AG04450 (cell line): ENCODE measurements at regions not wholly inside any gene's neighbourhood (a gene's known extent, or its start where the extent isn't known, plus 50 kb on each side); places are given as distances from the start of the nearest gene placed in this dataset.

ENCODE experiments used
- CTCF ChIA-PET: fragments of 300-600, 350-600 bp; formaldehyde crosslinking; extraction: SDS; loops from one replicate; lab custom pipeline; 2022; ENCODE audit warnings: antibody characterized with exemption, inconsistent platforms; lab: Charles Lee
- POLR2A ChIA-PET: fragments of 350-600 bp; formaldehyde crosslinking; extraction: SDS; loops from one replicate; lab custom pipeline; 2021; ENCODE audit warnings: antibody characterized with exemption, inconsistent platforms; lab: Yijun Ruan, JAX
- DNase-seq: peaks from one replicate; pipeline ENCODE4 v3.0.0-alpha.2; 2011; ENCODE audit warnings: low read depth, low spot score
- H3K27ac ChIP-seq: one replicate; pipeline ENCODE4 v1.5.1; 2012; ENCODE audit warnings: low read depth, low read length, control low read depth
- H3K27me3 ChIP-seq: one replicate; pipeline ENCODE4 v1.6.0; 2012; ENCODE audit warnings: low read length; ENCODE audit not compliant: control insufficient read depth, insufficient read depth
- H3K4me3 ChIP-seq: 2 replicates; pipeline ENCODE4 v1.5.1; 2011; ENCODE audit warnings: mild to moderate bottlenecking, low read depth, low read length, control low read depth
- H3K9me3 ChIP-seq: 2 replicates; pipeline ENCODE4 v1.5.1; 2012; ENCODE audit warnings: low read length; ENCODE audit not compliant: control insufficient read depth, insufficient read depth
- CTCF ChIP-seq: IDR thresholded peaks from 2 replicates; pipeline ENCODE4 v1.5.1; 2011; ENCODE audit warnings: low read depth, low read length, control low read depth, inconsistent platforms

GRCh38 chr5:61942462-61943049 is 363.4 kb upstream of the KIF2A start:
- no peak for TF ChIP-seq CTCF
- CTCF ChIA-PET: interaction anchor here (0.7 kb wide), 1 partner anchor 172 kb away, joined by 3 read pairs; no protein-coding TSS in a partner anchor
- Histone ChIP-seq H3K27me3 (no peaks in the 10 kb centered on the region), H3K9me3 (no peaks in the 10 kb centered on the region), H3K4me3 (no peak overlapping the region), H3K27ac (no peak overlapping the region)
- no peak for DNase-seq
- POLR2A ChIA-PET: no interaction called here

GRCh38 chr5:61943713-61944112 is 362.3 kb upstream of the KIF2A start:
- ChIA-PET POLR2A (no interaction called here), CTCF (no interaction called here)
- H3K9me3 ChIP-seq: no peaks in the 10 kb centered on the region
- no peak for TF ChIP-seq CTCF
- H3K27me3 ChIP-seq: no peaks in the 10 kb centered on the region
- no peak overlapping the region for H3K4me3 ChIP-seq
- no peak overlapping the region for H3K27ac ChIP-seq
- no peak for DNase-seq

- ChIA-PET CTCF (no interaction called here), POLR2A (no interaction called here)
These were observed 357.9 kb upstream of the KIF2A start for GRCh38 chr5:61948151-61948550.

GRCh38 chr5:61949054-61949678 is 356.8 kb upstream of the KIF2A start:
- ChIA-PET POLR2A (no interaction called here), CTCF (no interaction called here)
- Histone ChIP-seq H3K9me3 (no peaks in the 10 kb centered on the region), H3K27me3 (no peaks in the 10 kb centered on the region), H3K27ac (no peak overlapping the region), H3K4me3 (no peak overlapping the region)
- no peak for TF ChIP-seq CTCF
- DNase-seq: no peak

More at GRCh38 chr5:61948151-61948550, 357.9 kb upstream of the KIF2A start:
- Histone ChIP-seq H3K4me3 (no peak overlapping the region), H3K9me3 (no peaks in the 10 kb centered on the region), H3K27ac (no peak overlapping the region), H3K27me3 (no peaks in the 10 kb centered on the region)
- DNase-seq: no peak
- TF ChIP-seq CTCF: no peak

GRCh38 chr5:61949679-61950435 is 356.1 kb upstream of the KIF2A start:
- no peak overlapping the region for H3K27ac ChIP-seq
- H3K27me3 ChIP-seq: no peaks in the 10 kb centered on the region
- H3K9me3 ChIP-seq: no peaks in the 10 kb centered on the region
- no peak for TF ChIP-seq CTCF
- DNase-seq: no peak
- POLR2A ChIA-PET: no interaction called here
- H3K4me3 ChIP-seq: no peak overlapping the region
- CTCF ChIA-PET: no interaction called here
